HepG2 (cell line): ENCODE measurements at regions not wholly inside any gene's neighbourhood (a gene's known extent, or its start where the extent isn't known, plus 50 kb on each side); places are given as distances from the start of the nearest gene placed in this dataset.

ENCODE experiments used
- ATAC-seq: fragments of 200-7000 bp; cut with Tn5 transposase; 3 replicates; pipeline ENCODE4 v1.9.1; 2020; ENCODE audit warnings: mild to moderate bottlenecking, moderate library complexity
- BruUV-seq: library from RNA; stranded (reverse); fragments of 400-500 nt; replicated peaks from 2 replicates; lab custom pipeline; 2021; lab: Mats Ljungman, UMichigan
- CTCF ChIA-PET: fragments of 300-600 bp; formaldehyde crosslinking; extraction: SDS; loops from one replicate; lab custom pipeline; 2021; ENCODE audit warnings: low total read pairs, inconsistent platforms, low intra/inter-chr PET ratio; lab: Yijun Ruan, JAX
- POLR2A ChIA-PET: fragments of 350-600 bp; sonication (Branson Sonifier 250); formaldehyde crosslinking; loops from one replicate; lab custom pipeline; 2020; ENCODE audit warnings: antibody characterized with exemption, inconsistent platforms; lab: Yijun Ruan, JAX
- DNase-seq: peaks from one replicate; pipeline ENCODE4 v3.0.0-alpha.2; 2015; ENCODE audit warnings: low spot score
- FAIRE-seq: peaks from 3 replicates; lab custom pipeline; 2011; peaks lifted over from hg19 to GRCh38; lab: Jason Lieb, UNC
- H2AFZ ChIP-seq: one replicate; pipeline ENCODE4 v1.6.1; 2011; ENCODE audit warnings: low read length, inconsistent platforms
- H3K27ac ChIP-seq: fragments of 300-600 bp; 3 replicates; pipeline ENCODE4 v1.8.0; 2011; ENCODE audit warnings: mixed run types, mild to moderate bottlenecking, mixed read lengths, low read length, inconsistent platforms; ENCODE audit not compliant: insufficient read depth; ENCODE audit errors: extremely low read length
- H3K27me3 ChIP-seq, 2 experiments: fragments of 200-600 bp in 1 of 2; 2 replicates in 1 of 2; 3 replicates in 1 of 2; pipeline versions ENCODE4 v1.6.0 to v1.8.0; 2011; ENCODE audit warnings: low read length in 2 of 2, mild to moderate bottlenecking in 2 of 2, moderate library complexity in 2 of 2, inconsistent platforms in 1 of 2; ENCODE audit not compliant: insufficient read depth in 2 of 2, control insufficient read depth in 1 of 2
- H3K36me3 ChIP-seq, 2 experiments: fragments of 200-600 bp in 1 of 2; replicated peaks in 1 of 2; 2 replicates in 1 of 2; 3 replicates in 1 of 2; pipeline versions ENCODE4 v1.5.1 to v1.8.0; 2011; ENCODE audit warnings: low read length in 2 of 2, inconsistent platforms in 1 of 2; ENCODE audit not compliant: insufficient read depth in 2 of 2, control insufficient read depth in 1 of 2
- H3K4me1 ChIP-seq: 2 replicates; pipeline ENCODE4 v1.5.1; 2012; ENCODE audit warnings: low read length, inconsistent platforms; ENCODE audit not compliant: insufficient read depth
- H3K4me2 ChIP-seq: 2 replicates; pipeline ENCODE4 v1.6.0; 2011; ENCODE audit warnings: low read depth, low read length, inconsistent platforms
- H3K4me3 ChIP-seq, 3 experiments: fragments of 200-600 bp in 1 of 3; sonication (generic), shearing (Covaris generic) in 1 of 3; replicated peaks in 1 of 3; 2 replicates each; pipeline ENCODE4 v1.5.1; 2011 to 2016; ENCODE audit warnings: low read length in 3 of 3, inconsistent platforms in 2 of 3, low read depth in 2 of 3, mild to moderate bottlenecking in 2 of 3, control low read depth in 1 of 3, mixed read lengths in 1 of 3; ENCODE audit not compliant: insufficient read depth in 1 of 3
- H3K79me2 ChIP-seq: one replicate; pipeline ENCODE4 v1.6.1; 2011; ENCODE audit warnings: low read length, inconsistent platforms; ENCODE audit not compliant: insufficient read depth
- H3K9ac ChIP-seq: 2 replicates; pipeline ENCODE4 v1.6.0; 2011; ENCODE audit warnings: mild to moderate bottlenecking, low read depth, low read length, inconsistent platforms; ENCODE audit not compliant: insufficient read depth
- H3K9me3 ChIP-seq: 2 replicates; pipeline ENCODE4 v1.5.1; 2012; ENCODE audit warnings: mild to moderate bottlenecking, low read length
- H4K20me1 ChIP-seq: 2 replicates; pipeline ENCODE4 v1.6.0; 2011; ENCODE audit warnings: inconsistent platforms, mild to moderate bottlenecking, low read length, moderate library complexity; ENCODE audit not compliant: insufficient read depth
- ARID5B ChIP-seq: IDR thresholded peaks from 2 replicates; pipeline ENCODE4 v1.4.0; 2020; ENCODE audit warnings: mild to moderate bottlenecking, missing genetic modification reagents
- ERF ChIP-seq: IDR thresholded peaks from 2 replicates; pipeline ENCODE4 v1.6.1; 2018; ENCODE audit warnings: missing biosample characterization, missing genetic modification reagents
- GFI1 ChIP-seq: sonication (generic); formaldehyde crosslinking; IDR thresholded peaks from 2 replicates; pipeline ENCODE4 v1.5.0; 2020; ENCODE audit warnings: missing genetic modification reagents, mild to moderate bottlenecking, borderline replicate concordance
- KAT8 ChIP-seq: IDR thresholded peaks from 2 replicates; pipeline ENCODE4 v1.6.1; 2016; ENCODE audit warnings: missing genetic modification reagents, missing compliant biosample characterization
- NCOA2 ChIP-seq: sonication (generic); formaldehyde crosslinking; IDR thresholded peaks from 2 replicates; pipeline ENCODE4 v1.8.0; 2022; ENCODE audit warnings: inconsistent platforms
- NR2F1 ChIP-seq, 2 experiments: fragments of 450-650 bp in 1 of 2; formaldehyde crosslinking in 1 of 2; IDR thresholded peaks; 2 replicates each; pipeline versions ENCODE4 v1.5.0 to v1.6.1; 2016 to 2020; ENCODE audit warnings: mild to moderate bottlenecking in 1 of 2, missing compliant biosample characterization in 1 of 2, missing genetic modification reagents in 1 of 2, moderate library complexity in 1 of 2
- PAWR ChIP-seq: sonication (generic); formaldehyde crosslinking; IDR thresholded peaks from 2 replicates; pipeline ENCODE4 v1.4.0; 2020; ENCODE audit warnings: missing genetic modification reagents, mild to moderate bottlenecking, borderline replicate concordance
- PAXIP1 ChIP-seq: sonication (generic); formaldehyde crosslinking; conservative IDR thresholded peaks from 2 replicates; pipeline ENCODE4 v1.4.0; 2020; ENCODE audit warnings: mild to moderate bottlenecking, missing genetic modification reagents, moderate library complexity
- PHF5A ChIP-seq: IDR thresholded peaks from one replicate; pipeline ENCODE4 v1.6.1; 2018; ENCODE audit warnings: low read depth, missing genetic modification reagents; ENCODE audit not compliant: unreplicated experiment
- SAFB2 ChIP-seq: sonication (generic); formaldehyde crosslinking; IDR thresholded peaks from 2 replicates; pipeline ENCODE4 v1.5.1; 2020; ENCODE audit warnings: missing genetic modification reagents, low read depth, mild to moderate bottlenecking, borderline replicate concordance
- SIX1 ChIP-seq: sonication (generic); formaldehyde crosslinking; IDR thresholded peaks from 2 replicates; pipeline ENCODE4 v1.4.0; 2020; ENCODE audit warnings: missing genetic modification reagents, borderline replicate concordance
- TIGD3 ChIP-seq: sonication (generic); formaldehyde crosslinking; IDR thresholded peaks from 2 replicates; pipeline ENCODE4 v1.5.1; 2020; ENCODE audit warnings: mild to moderate bottlenecking, missing genetic modification reagents, borderline replicate concordance
- ZNF550 ChIP-seq: sonication (generic); formaldehyde crosslinking; IDR thresholded peaks from 2 replicates; pipeline ENCODE4 v1.4.0; 2020; ENCODE audit warnings: mild to moderate bottlenecking, missing genetic modification reagents, borderline replicate concordance
- WGBS: methylation state at CpG from one replicate; pipeline ENCODE4 v1.1.6; 2017; ENCODE audit warnings: low lambda C conversion rate; 5-methylcytosine and 5-hydroxymethylcytosine counted together
- in situ Hi-C: cut with HindIII; loops from 2 replicates; pipeline ENCODE4 v1.10.0; 2017; ENCODE audit warnings: low pct_unique_long_range_greater_than_20kb; ENCODE audit not compliant: extremely low pct_ligation_motif_present
- intact Hi-C: fragments of 100-400 bp; cut with micrococcal nuclease; formaldehyde crosslinking; loops from one replicate; pipeline ENCODE4 v1.10.0; 2022; ENCODE audit not compliant: unreplicated experiment

GRCh38 chr2:105454801-105455485, 56.1 kb upstream of the FHL2 start (continued):
- TF ChIP-seq GFI1 (CRISPR knock-in tag) (peak; percentile 89), PAWR (CRISPR knock-in tag) (no peak), NR2F1 (CRISPR knock-in tag; IDR thresholded peaks at IDR 0.05) (peak in 1 of 2 experiments; percentile 66; a peak in 2 of 4 replicates)

GRCh38 chr2:105451571-105452166, 52.8 kb upstream of the FHL2 start:
- no peak overlapping the region for H3K27ac ChIP-seq
- H3K9me3 ChIP-seq: no peaks in the 10 kb centered on the region
- H3K79me2 ChIP-seq: no peaks in the 10 kb centered on the region
- H3K4me2 ChIP-seq: no peak overlapping the region
- no peak overlapping the region for H3K4me3 ChIP-seq
- H3K4me1 ChIP-seq: peaks cover 17% of the 10 kb centered on the region
- intact Hi-C loops (no loop called here), in situ Hi-C loops (no loop called here)
- H3K9ac ChIP-seq: no peak overlapping the region
- H4K20me1 ChIP-seq: no peaks in the 10 kb centered on the region
- no peak for ATAC-seq
- no peak for FAIRE-seq
- no peaks in the 10 kb centered on the region for H3K36me3 ChIP-seq
- DNase-seq: no peak
- no TSS peak for BruUV-seq
- ChIA-PET CTCF (no interaction called here), POLR2A (no interaction called here)
- 46% methylated on average over 5 of the region's 5 CpGs for WGBS
- no peaks in the 10 kb centered on the region; a peak in 1 of 5 replicates for H3K27me3 ChIP-seq
- H2AFZ ChIP-seq: no peak overlapping the region
- no peak for TF ChIP-seq ZNF550 (CRISPR knock-in tag)
- TF ChIP-seq TIGD3: no peak
- TF ChIP-seq SAFB2 (CRISPR knock-in tag): no peak
- no peak for TF ChIP-seq ERF
- no peak for TF ChIP-seq KAT8 (CRISPR knock-in tag)
- TF ChIP-seq PAXIP1 (CRISPR knock-in tag): no peak
- no peak for TF ChIP-seq ARID5B
- TF ChIP-seq PHF5A (CRISPR knock-in tag): no peak
- no peak for TF ChIP-seq NCOA2 (CRISPR knock-in tag)
- TF ChIP-seq SIX1 (CRISPR knock-in tag): no peak
